IPS-18c (cell line): ENCODE measurements at regions not wholly inside any gene's neighbourhood (a gene's known extent, or its start where the extent isn't known, plus 50 kb on each side); places are given as distances from the start of the nearest gene placed in this dataset.
"Not testable (repeated sequence)": the region's sequence is repeated elsewhere in the genome, so short reads cannot be mapped to it uniquely, and the experiment has no call there.

Experiments
- H3K4me3 ChIP-seq: 2 replicates; pipeline ENCODE4 v1.7.0; 2013; ENCODE audit warnings: low read depth, mild to moderate bottlenecking, low read length, moderate library complexity; ENCODE audit not compliant: insufficient read depth
- H3K9me3 ChIP-seq: one replicate; pipeline ENCODE4 v1.6.1; 2013; ENCODE audit warnings: mild to moderate bottlenecking, low read length, moderate library complexity; ENCODE audit not compliant: control insufficient read depth, insufficient read depth

- H3K4me3 ChIP-seq = no peak overlapping the region
- peaks cover 7% of the 10 kb centered on the region for H3K9me3 ChIP-seq
Observed at GRCh38 chr14:27715561-27715960, 1051.0 kb upstream of the FOXG1 start.

GRCh38 chr14:27721760-27722159 lies 1044.8 kb upstream of the FOXG1 start:
- Histone ChIP-seq H3K9me3 (no peaks in the 10 kb centered on the region), H3K4me3 (no peak overlapping the region)

GRCh38 chr14:27725482-27725881 lies 1041.1 kb upstream of the FOXG1 start:
- Histone ChIP-seq H3K4me3 (no peak overlapping the region), H3K9me3 (no peaks in the 10 kb centered on the region)

GRCh38 chr14:27727251-27727770 lies 1039.3 kb upstream of the FOXG1 start:
- no peaks in the 10 kb centered on the region for H3K9me3 ChIP-seq
- no peak overlapping the region for H3K4me3 ChIP-seq

- no peak overlapping the region for H3K4me3 ChIP-seq
- no peaks in the 10 kb centered on the region for H3K9me3 ChIP-seq
Observed at GRCh38 chr14:27730204-27730603, 1036.4 kb upstream of the FOXG1 start.

GRCh38 chr14:27739657-27740156 lies 1026.9 kb upstream of the FOXG1 start:
- Histone ChIP-seq H3K4me3 (no peak overlapping the region), H3K9me3 (no peaks in the 10 kb centered on the region)

- no peaks in the 10 kb centered on the region for H3K9me3 ChIP-seq
- no peak overlapping the region for H3K4me3 ChIP-seq
Observed at GRCh38 chr14:27750114-27750513, 1016.5 kb upstream of the FOXG1 start.

GRCh38 chr14:27757642-27758041 lies 1008.9 kb upstream of the FOXG1 start:
- not testable (repeated sequence) for H3K4me3 ChIP-seq, H3K9me3 ChIP-seq

GRCh38 chr14:27760367-27760766 lies 1006.2 kb upstream of the FOXG1 start:
- not testable (repeated sequence) for H3K9me3 ChIP-seq, H3K4me3 ChIP-seq

- H3K4me3 ChIP-seq, H3K9me3 ChIP-seq: not testable (repeated sequence)
Observed at GRCh38 chr14:27799066-27800028, 967.2 kb upstream of the FOXG1 start.

- H3K9me3 ChIP-seq, H3K4me3 ChIP-seq: not testable (repeated sequence)
Observed at GRCh38 chr14:27817746-27818430, 948.7 kb upstream of the FOXG1 start.

- not testable (repeated sequence) for H3K9me3 ChIP-seq, H3K4me3 ChIP-seq
Observed at GRCh38 chr14:27826149-27826548, 940.4 kb upstream of the FOXG1 start.

GRCh38 chr14:27831978-27832377 lies 934.6 kb upstream of the FOXG1 start:
- H3K4me3 ChIP-seq, H3K9me3 ChIP-seq: not testable (repeated sequence)

GRCh38 chr14:27833001-27833400 lies 933.6 kb upstream of the FOXG1 start:
- H3K4me3 ChIP-seq = not testable (repeated sequence)

GRCh38 chr14:27836386-27836785 lies 930.2 kb upstream of the FOXG1 start:
- H3K9me3 ChIP-seq = no peaks in the 10 kb centered on the region

More at GRCh38 chr14:27833001-27833400, 933.6 kb upstream of the FOXG1 start:
- not testable (repeated sequence) for H3K9me3 ChIP-seq

GRCh38 chr14:27845241-27845850 lies 921.2 kb upstream of the FOXG1 start:
- H3K4me3 ChIP-seq = peak overlapping the region; percentile 31; the same call in 1 of the 2 replicates

More at GRCh38 chr14:27836386-27836785, 930.2 kb upstream of the FOXG1 start:
- H3K4me3 ChIP-seq = no peak overlapping the region

GRCh38 chr14:27845902-27846301 lies 920.7 kb upstream of the FOXG1 start:
- peak overlapping the region; percentile 31; the same call in 1 of the 2 replicates for H3K4me3 ChIP-seq
- no peaks in the 10 kb centered on the region for H3K9me3 ChIP-seq

More at GRCh38 chr14:27845241-27845850, 921.2 kb upstream of the FOXG1 start:
- no peaks in the 10 kb centered on the region for H3K9me3 ChIP-seq
